ENCODE measurements at regions not wholly inside any gene's neighbourhood (a gene's known extent, or its start where the extent isn't known, plus 50 kb on each side); places are given as distances from the start of the nearest gene placed in this dataset.

DNA sequence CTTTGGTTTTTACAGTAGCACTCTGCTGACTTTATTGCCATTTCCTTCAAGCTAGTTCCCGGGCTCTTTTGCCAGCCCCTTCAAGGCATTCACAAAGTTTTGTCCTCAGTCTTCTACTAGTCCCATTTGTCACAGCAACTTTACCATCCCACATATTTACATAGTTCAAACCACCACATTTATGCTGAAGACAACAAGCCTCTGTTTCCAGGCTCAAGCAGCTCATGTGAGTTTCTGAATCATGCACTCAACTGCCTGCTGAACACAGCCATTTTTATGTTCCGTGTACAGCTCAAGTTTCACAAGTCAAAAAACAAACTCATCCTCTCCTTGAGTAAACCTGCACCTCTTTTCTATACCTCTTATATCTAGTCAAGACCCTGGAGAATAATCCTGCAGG lies 977.0 kb upstream of the SLC10A2 start:
- WGBS, 2 donors: 70 to 82% methylated on average over 2 of the region's 2 CpGs
- TF ChIP-seq, protein P1, sequence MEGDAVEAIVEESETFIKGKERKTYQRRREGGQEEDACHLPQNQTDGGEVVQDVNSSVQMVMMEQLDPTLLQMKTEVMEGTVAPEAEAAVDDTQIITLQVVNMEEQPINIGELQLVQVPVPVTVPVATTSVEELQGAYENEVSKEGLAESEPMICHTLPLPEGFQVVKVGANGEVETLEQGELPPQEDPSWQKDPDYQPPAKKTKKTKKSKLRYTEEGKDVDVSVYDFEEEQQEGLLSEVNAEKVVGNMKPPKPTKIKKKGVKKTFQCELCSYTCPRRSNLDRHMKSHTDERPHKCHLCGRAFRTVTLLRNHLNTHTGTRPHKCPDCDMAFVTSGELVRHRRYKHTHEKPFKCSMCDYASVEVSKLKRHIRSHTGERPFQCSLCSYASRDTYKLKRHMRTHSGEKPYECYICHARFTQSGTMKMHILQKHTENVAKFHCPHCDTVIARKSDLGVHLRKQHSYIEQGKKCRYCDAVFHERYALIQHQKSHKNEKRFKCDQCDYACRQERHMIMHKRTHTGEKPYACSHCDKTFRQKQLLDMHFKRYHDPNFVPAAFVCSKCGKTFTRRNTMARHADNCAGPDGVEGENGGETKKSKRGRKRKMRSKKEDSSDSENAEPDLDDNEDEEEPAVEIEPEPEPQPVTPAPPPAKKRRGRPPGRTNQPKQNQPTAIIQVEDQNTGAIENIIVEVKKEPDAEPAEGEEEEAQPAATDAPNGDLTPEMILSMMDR (IDR thresholded peaks at IDR 0.05): no peak
- no peak for TF ChIP-seq POLR2A (IDR thresholded peaks at IDR 0.05)
- intact Hi-C loops (cut with DNase I; ENCODE audit: low total_unique reads): no loop called here
- H3K4me3 ChIP-seq (ENCODE audit: low read depth, poor library complexity, severe bottlenecking): no peak overlapping the region
- no peak for DNase-seq (ENCODE audit: low spot score in 2 of 2)

DNA sequence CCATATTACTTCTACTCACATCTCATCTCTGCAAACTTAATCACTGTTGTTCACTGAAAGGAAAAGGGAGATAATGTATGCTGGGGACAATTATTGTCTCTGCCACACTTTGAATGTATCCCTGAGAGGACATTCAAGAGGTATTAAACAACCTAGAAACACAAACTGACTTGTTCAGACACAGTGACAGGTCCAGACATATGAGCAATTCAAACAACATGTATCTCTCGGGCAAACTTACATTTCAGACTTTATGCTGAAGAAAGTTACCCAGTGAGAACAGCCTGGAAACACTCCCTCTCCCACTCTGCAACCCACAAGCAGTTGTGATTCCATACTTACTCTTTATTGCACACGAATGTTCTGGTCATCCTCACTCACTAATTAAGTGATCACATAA lies 968.7 kb upstream of the SLC10A2 start:
- no peak for DNase-seq (ENCODE audit: low spot score in 2 of 2)
- 45 to 55% methylated on average over 2 of the region's 2 CpGs for WGBS, 2 donors
- intact Hi-C loops (cut with DNase I; ENCODE audit: low total_unique reads): no loop called here
- TF ChIP-seq, protein P1 (IDR thresholded peaks at IDR 0.05): no peak
- TF ChIP-seq POLR2A (IDR thresholded peaks at IDR 0.05): no peak
- H3K4me3 ChIP-seq (ENCODE audit: low read depth, poor library complexity, severe bottlenecking): no peak overlapping the region

GRCh38 chr13:104025303-104025702 lies 959.1 kb upstream of the SLC10A2 start:
- no peak overlapping the region for H3K4me3 ChIP-seq (ENCODE audit: low read depth, poor library complexity, severe bottlenecking)
- intact Hi-C loops (cut with DNase I; ENCODE audit: low total_unique reads): no loop called here
- 52% methylated on average over 2 of the region's 2 CpGs for WGBS, 2 donors
- TF ChIP-seq, protein P1 (IDR thresholded peaks at IDR 0.05): no peak
- TF ChIP-seq POLR2A (IDR thresholded peaks at IDR 0.05): no peak
- DNase-seq (ENCODE audit: low spot score in 2 of 2): no peak

DNA sequence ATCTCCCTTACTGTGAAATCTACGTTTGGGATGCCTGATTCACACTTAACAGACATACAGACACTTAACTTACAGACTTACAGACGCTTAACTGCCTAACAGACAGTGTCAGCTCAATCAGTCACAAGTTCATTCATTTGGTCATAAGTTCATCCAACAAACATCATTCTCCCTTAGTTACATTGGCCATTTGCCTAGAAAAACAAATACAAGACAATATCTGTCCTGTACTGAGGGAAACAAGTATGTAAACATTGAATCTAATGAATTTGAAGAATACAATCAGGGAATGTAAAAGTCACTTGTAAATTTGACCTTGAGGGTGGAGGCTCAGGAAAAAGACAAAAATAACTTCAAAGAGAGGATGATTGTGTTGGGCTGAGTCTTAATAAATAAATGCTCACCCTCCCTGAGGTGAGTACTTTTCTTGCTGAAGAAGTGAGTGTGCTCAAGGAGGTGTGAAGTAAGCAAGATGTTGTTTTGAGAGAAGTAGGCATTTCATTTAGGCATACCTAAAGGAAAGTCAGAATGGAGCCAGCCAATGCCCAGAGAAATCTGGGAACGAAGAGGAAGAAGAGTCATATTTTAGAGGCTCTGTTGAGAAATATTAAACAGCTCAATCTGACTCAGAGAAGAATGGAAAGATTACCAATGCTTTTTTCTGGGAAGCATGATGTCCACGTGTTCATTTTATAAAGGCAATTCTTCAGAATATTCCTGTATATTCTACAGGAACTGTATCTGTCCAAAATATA lies 958.4 kb upstream of the SLC10A2 start:
- intact Hi-C loops (cut with DNase I; ENCODE audit: low total_unique reads): no loop called here
- DNase-seq (ENCODE audit: low spot score in 2 of 2): no peak
- TF ChIP-seq POLR2A (IDR thresholded peaks at IDR 0.05): no peak
- TF ChIP-seq, protein P1 (IDR thresholded peaks at IDR 0.05): no peak
- H3K4me3 ChIP-seq (ENCODE audit: low read depth, poor library complexity, severe bottlenecking): no peak overlapping the region
- WGBS, 2 donors: 46 to 61% methylated on average over 4 of the region's 4 CpGs

GRCh38 chr13:104021806-104022397 lies 955.7 kb upstream of the SLC10A2 start:
- no peak for DNase-seq (ENCODE audit: low spot score in 2 of 2)
- H3K4me3 ChIP-seq (ENCODE audit: low read depth, poor library complexity, severe bottlenecking): no peak overlapping the region
- intact Hi-C loops (cut with DNase I; ENCODE audit: low total_unique reads): no loop called here
- no peak for TF ChIP-seq POLR2A (IDR thresholded peaks at IDR 0.05)
- TF ChIP-seq, protein P1 (IDR thresholded peaks at IDR 0.05): no peak
- WGBS, 2 donors: 97% methylated on average over 4 of the region's 4 CpGs

All from lower leg skin (tissue), 4 donors.